ENCODE measurements at regions not wholly inside any gene's neighbourhood (a gene's known extent, or its start where the extent isn't known, plus 50 kb on each side); places are given as distances from the start of the nearest gene placed in this dataset.

DNA sequence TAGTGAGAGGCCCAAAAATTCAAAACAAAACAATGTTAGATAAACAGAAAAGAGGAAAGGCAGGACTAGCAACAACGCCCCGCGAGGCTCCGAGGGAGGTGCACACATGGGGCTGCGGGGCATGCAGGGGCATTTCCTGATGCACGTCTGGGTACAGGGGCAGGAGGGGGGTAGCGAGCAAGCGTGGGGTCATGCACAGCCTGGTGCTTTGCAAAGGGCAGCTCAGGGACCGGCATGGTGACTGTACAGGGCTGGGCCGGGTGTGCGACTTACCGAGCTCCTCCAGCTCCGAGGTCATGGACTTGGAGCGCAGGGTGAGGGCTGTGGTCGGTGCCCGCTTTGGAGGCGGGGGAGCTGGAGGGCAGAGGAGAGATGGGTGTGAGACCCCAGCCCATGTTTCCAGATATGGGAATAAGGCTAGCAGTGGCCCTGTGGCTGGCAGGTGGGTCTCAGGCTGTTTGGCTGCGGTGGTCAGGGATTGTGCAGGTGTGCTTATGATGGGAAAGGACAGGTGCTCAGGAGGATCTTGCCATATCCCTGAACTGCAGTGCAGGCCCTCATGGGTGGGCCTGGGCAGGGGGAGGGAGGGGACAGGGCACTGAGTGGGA, 103.7 kb downstream of the CTTN start:
- no peak for DNase-seq

GRCh38 chr11:70502677-70503467, 104.5 kb downstream of the CTTN start:
- DNase-seq: no peak

DNA sequence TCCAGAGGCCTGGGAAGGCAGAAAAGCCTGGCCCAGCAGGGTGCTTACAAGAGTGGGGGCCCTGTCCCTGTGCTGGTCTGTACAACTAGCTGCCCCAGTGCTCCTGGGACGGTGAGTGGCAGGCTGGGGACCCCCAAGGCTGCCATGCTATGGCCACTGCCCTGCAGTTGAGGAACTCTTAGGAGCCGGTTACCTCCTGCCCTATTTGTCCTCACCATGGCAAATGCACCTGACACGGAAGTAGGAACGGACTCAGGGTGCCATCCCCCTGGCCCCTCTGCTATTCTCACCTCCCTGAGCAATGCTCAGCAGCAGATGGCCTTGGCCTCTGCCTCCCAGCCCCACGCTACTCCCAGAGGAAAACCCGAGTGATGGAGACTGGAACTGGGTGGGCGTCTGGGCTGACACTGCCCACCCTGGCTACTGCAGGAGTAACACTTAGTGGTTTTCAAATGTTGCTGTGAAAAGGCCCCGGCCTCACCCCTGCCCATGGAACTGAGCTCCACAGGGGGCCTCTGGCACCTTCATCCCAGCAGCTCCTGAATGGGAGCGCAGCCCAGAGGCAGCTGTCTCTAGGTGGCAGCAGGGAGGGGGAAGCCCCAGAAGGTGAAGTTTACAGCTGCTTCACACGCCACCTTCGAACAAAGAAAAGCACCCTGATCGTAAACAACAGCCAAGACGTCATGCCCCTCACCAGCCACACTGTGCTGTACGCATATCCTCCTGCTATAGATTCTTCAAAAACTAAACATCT, 105.3 kb downstream of the CTTN start:
- peak; percentile 72 for DNase-seq

- no peak for DNase-seq
Observed at GRCh38 chr11:70504246-70505020, 106.1 kb downstream of the CTTN start.

DNA sequence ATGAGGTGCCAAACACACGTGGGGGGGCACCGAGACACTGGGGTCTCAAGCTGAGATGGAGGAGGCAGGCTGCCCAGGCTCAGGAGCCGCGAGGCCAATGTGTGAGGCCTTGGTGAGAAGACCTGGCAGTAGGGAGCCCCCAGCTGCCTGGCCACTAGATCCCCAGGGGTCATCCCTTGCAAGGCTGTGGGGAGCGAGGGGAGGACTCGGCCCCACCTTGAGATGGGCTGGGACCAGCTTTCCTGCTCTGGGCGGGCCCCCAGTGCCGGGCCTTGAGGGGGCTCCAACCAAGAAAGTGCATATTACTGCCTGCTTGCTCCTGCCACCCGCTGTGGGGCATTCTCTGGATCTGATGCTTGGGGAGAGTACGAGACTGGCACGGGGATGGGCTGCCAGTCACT, 107.0 kb downstream of the CTTN start:
- DNase-seq: no peak

GRCh38 chr11:70505761-70506657, 107.7 kb downstream of the CTTN start:
- no peak for DNase-seq

DNA sequence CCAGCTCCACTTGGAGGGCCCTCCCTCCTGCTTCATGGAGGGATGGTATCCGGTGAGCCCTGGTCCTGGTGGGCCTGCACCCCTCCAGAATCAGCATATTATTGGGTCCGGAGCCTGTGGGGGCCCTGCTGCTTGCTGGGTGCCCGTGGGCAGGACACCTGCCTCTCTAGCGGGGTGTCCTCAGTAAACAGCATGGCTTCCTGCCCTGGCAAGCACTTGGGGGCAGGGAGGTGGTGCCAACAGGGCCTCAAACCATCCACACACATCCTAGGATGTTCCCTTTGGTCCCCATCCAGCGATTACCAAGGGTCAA, 108.3 kb downstream of the CTTN start:
- DNase-seq: no peak

- DNase-seq: no peak
Observed at GRCh38 chr11:70506986-70507385, 108.7 kb downstream of the CTTN start.

DNA sequence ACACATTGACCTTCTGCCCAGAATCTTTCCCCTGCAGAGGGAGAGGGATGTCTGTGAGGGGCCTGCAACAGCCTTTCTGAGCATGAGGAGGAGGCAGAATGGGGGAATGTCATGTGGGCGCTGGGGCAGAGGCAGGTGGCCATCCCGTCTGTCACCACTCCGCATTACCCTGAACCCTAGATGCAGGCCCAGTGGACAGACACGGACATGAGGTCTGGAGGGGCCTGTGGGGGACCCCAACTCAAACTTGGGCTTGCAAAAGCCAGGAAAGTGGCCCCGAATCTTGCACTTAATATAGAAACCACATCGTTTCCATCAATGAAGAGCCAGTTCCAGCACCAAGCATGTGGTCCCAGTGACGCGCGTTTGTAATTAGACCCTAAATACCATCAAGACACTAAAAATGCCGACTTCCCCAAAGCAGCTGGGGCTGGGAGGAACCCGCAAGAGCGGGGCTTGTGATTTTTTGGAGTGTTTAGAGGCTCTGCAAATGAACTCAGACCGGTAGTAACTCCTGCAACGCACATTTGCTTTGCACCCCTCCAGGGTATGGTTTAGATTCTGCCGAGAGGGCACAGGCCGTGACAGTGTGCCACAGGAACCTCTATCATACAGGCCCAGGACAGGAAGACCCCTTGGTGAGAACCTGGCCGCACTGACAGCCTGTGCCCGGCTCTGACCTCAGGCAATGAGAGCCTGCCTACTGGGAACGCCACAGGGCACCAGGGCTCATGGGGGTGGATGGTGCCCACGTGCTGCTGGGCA, 109.3 kb downstream of the CTTN start:
- DNase-seq: no peak

DNA sequence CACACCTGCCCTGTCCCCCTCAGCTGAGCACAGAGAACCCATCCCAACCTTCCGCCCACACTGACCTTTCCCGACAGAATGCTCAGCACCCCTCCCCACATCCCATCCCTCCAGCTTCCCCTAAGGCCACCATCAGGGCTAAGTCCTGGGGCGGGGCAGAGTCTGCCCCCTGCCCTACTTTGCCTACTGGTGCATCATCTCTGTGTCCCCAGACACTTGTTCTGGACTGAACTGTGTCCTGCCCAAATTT, 109.8 kb downstream of the CTTN start:
- DNase-seq: no peak

- peak; percentile 49 for DNase-seq
Observed at GRCh38 chr11:70509476-70509875, 111.1 kb downstream of the CTTN start.

GRCh38 chr11:70510106-70510505, 111.8 kb downstream of the CTTN start:
- DNase-seq: no peak

DNA sequence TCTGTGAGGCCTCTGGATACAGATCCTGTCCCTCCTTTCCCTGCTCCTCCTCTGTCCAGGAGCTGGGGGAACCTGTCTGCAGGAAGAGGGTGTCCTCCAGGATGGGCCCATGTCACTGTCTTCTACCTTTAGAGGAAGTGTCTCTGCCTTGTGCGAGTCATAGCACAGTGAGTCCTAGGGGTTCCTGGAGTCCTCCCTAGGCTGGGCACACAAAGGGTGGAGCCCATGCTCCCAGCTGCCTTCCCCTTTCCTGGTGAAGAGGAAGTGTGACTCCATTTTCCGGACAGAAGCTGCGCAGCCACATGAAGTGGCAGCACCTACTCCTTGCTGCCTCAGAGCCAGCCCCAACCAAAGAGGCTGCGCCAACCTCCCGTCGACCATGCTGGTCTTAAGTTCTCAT, 112.2 kb downstream of the CTTN start:
- no peak for DNase-seq

DNA sequence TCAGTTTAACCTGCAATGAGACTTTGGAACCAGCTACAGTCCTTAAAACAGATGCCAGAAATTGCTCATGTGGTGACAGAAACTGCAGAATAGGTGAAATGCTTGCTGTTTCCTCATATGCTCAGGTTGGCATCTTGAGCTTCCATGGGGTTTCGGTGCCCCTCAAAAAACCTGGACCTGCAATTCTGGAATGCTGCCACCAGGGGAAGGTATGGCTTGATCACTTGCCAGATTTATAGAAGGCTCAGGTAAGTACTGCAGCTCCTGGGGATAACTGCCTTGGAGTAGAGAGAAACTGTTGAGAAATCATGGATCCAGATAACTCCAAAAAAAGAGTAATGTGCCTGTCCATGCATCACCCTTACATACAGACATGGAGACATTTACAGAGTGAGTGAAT, 113.0 kb downstream of the CTTN start:
- DNase-seq: peak; percentile 12

DNA sequence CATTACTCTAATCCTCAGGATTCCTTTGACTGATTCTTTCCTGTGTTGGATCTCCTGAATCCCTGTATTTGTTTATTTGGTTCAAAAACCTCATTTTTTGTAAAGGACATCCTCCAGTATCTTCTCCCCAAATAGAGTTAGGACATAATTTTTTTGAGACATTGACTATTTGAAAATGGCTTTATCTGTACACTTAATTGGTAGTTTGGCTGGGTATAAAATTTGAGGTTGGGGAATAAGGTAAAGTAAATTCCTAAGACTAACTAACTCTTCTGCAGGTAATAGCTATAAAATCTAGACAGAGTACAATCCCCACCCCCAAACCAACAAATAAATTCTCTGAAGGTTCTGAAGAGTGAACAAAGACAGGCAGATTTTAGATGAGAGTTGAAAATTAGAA, 114.4 kb downstream of the CTTN start:
- DNase-seq: no peak

- DNase-seq: no peak
Observed at GRCh38 chr11:70517203-70517602, 118.9 kb downstream of the CTTN start.

GRCh38 chr11:70517988-70518907, 119.9 kb downstream of the CTTN start:
- DNase-seq: no peak

- DNase-seq: no peak
Observed at GRCh38 chr11:70519117-70519516, 120.8 kb downstream of the CTTN start.

DNA sequence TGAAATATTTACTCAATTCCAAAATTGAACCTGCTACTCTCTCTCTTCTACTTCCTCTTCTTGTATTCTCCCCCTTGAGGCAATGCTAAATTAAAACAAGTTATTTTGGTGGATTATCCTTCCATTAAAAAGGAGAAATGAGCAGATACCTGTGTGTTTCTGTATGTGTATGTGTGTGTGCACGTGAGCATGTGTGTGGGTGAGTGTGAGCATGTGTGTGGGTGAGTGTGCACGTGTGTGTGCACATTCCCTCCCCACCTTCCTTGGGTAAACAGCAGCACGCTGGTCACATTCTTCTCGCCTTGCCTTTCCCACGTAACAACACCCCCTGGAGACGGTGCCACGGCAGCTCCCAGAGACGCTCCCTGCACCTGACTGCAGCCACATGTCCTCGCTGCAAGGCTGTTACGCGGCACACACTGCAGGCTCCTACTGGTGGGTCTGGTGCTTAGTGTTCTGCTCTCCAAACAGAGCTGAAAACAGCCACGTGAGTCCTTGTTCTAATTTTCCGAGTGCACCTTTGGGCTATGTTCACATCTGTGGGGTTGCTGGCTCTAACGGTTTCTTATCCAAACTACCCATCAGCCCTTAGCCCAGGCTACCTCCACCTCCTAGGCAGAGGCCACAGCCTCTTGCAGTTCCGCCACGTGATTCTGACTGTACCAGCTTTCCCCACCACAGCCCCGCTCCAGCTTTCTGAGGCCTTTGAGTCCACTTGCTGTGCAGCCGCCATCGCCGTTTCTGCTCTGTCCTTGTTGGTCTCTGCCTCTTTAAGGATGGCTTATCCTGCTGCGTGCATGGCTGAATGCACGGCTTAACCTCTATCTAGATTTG, 123.4 kb downstream of the CTTN start:
- DNase-seq: peak; percentile 21

- DNase-seq: no peak
Observed at GRCh38 chr11:70522309-70522592, 123.9 kb downstream of the CTTN start.

All from NCI-H82 (cell line).